Lower leg skin (tissue), 4 donors: ENCODE measurements at regions not wholly inside any gene's neighbourhood (a gene's known extent, or its start where the extent isn't known, plus 50 kb on each side); places are given as distances from the start of the nearest gene placed in this dataset.

Experiments used
- DNase-seq, 2 donors: peaks; one replicate each; pipeline ENCODE4 v3.0.0-alpha.2; 2019; ENCODE audit warnings: low spot score in 2 of 2
- H3K4me3 ChIP-seq: fragments of 200-600 bp; sonication (generic); 2 replicates; pipeline ENCODE4 v1.5.1; 2017; ENCODE audit warnings: mild to moderate bottlenecking, low read depth; ENCODE audit not compliant: poor library complexity, severe bottlenecking
- POLR2A ChIP-seq, 2 donors: fragments of 450-650 bp; IDR thresholded peaks; one replicate each; pipeline ENCODE4 v1.6.1; 2016 to 2017; ENCODE audit warnings: antibody characterized with exemption in 2 of 2, mild to moderate bottlenecking in 1 of 2, moderate library complexity in 1 of 2
- WGBS, 2 donors: methylation state at CpG; one replicate each; pipeline ENCODE4 v1.1.5; 2018; 5-methylcytosine and 5-hydroxymethylcytosine counted together
- intact Hi-C: fragments of 100-400 bp; cut with DNase I; formaldehyde crosslinking; loops from one replicate; pipeline ENCODE4 v1.15.0; 2023; ENCODE audit warnings: low total_unique reads
- TF ChIP-seq, protein P1 (sequence below), 3 donors: fragments of 450-650 bp; IDR thresholded peaks; one replicate each; pipeline ENCODE4 v1.5.1; 2016; ENCODE audit warnings: antibody characterized with exemption in 3 of 3, mild to moderate bottlenecking in 3 of 3, moderate library complexity in 2 of 3

DNA sequence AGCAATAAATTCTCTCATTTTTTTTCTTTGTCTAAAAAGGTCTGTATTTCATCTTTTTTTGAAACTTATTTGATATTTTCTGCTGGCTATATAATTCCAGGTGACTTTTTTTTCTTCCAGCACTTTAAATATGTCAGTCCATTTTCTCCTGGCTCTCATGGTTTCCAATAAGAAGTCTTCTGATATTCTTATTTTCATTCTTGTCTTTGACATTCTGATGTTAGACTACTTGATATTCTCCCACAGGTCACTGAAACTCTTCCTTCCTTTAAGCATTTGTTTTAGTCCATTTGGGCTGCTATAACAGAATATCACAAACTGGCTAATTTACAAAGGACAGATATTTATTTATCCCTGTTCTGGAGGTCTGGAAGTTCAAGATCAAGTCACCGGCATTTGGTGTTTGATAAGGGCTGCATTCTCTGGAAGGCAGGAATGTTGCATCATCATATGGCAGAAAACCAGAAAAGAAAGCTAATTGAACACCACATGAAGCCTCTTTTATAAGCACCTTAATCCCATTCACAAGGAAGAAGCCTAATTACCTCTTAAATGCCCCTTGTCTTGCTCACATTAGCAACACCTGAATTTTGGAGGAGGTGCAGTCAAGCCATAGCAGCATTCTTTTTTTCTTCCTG lies 242.1 kb upstream of the TNRC6C start:
- 50 to 53% methylated on average over 1 of the region's 1 CpG for WGBS, 2 donors
- intact Hi-C loops = no loop called here

DNA sequence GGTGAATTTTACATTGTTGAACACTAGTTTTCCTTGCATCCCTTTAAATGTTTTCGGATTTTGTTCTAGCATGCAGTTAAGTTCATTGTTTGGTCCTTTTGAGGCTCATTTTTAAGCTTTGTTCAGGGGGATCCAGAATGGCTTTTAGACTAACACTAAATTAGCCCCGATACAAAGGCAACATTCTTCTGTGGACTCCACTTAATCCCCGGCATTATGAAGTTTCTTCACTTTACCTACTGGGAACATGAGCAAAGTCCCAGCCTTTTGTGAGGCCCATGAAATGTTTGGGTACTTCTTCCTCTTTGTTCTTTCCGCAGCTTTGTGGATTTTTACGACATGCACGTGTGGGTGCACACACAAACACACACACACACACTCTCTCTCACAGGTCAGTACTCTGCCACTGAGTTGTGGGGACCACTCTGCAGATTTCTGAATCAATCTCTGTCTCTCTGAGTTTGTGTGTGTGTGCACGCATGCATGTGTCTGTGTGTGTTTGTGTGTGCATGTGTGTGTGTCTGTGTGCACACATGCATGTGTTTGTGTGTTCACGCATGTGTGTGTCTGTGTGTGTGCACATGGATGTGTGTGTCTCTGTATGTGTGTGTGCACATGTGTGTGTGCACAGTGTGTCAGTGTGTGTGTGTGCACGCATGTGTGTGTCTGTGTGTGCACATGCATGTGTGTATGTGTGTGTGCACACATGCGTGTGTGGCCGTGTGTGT lies 240.4 kb upstream of the TNRC6C start:
- no peak for TF ChIP-seq POLR2A (IDR thresholded peaks at IDR 0.05)
- TF ChIP-seq, protein P1, sequence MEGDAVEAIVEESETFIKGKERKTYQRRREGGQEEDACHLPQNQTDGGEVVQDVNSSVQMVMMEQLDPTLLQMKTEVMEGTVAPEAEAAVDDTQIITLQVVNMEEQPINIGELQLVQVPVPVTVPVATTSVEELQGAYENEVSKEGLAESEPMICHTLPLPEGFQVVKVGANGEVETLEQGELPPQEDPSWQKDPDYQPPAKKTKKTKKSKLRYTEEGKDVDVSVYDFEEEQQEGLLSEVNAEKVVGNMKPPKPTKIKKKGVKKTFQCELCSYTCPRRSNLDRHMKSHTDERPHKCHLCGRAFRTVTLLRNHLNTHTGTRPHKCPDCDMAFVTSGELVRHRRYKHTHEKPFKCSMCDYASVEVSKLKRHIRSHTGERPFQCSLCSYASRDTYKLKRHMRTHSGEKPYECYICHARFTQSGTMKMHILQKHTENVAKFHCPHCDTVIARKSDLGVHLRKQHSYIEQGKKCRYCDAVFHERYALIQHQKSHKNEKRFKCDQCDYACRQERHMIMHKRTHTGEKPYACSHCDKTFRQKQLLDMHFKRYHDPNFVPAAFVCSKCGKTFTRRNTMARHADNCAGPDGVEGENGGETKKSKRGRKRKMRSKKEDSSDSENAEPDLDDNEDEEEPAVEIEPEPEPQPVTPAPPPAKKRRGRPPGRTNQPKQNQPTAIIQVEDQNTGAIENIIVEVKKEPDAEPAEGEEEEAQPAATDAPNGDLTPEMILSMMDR (IDR thresholded peaks at IDR 0.05) = no peak
- WGBS, 2 donors = 74 to 85% methylated on average over 11 of the region's 11 CpGs
- intact Hi-C loops = no loop called here
- H3K4me3 ChIP-seq = no peak overlapping the region
- DNase-seq = peak in 1 of 2 donors; percentile 17

More for the DNA sequence above, 242.1 kb upstream of the TNRC6C start:
- no peak overlapping the region for H3K4me3 ChIP-seq
- DNase-seq = no peak
- no peak for TF ChIP-seq POLR2A (IDR thresholded peaks at IDR 0.05)
- TF ChIP-seq, protein P1 (IDR thresholded peaks at IDR 0.05) = no peak

DNA sequence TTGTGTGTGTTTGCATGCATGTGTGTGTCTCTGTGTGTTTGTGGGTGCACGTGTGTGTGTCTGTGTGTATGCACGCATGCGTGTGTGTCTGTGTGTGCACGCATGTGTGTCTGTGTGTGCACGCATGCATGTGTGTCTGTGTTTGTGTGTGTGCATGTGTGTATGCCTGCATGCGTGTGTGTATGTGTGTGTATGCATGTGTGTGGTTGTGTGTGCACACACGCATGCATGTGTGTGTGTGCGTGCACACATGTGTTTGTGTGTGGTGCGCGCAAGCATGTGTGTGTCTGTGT lies 239.9 kb upstream of the TNRC6C start:
- no peak overlapping the region for H3K4me3 ChIP-seq
- peak in 1 of 2 donors; percentile 29 for DNase-seq
- TF ChIP-seq, protein P1 (IDR thresholded peaks at IDR 0.05) = no peak
- TF ChIP-seq POLR2A (IDR thresholded peaks at IDR 0.05) = no peak
- intact Hi-C loops = no loop called here
- WGBS, 2 donors = 93 to 94% methylated on average over 9 to 10 of the region's 10 CpGs

- intact Hi-C loops = no loop called here
- H3K4me3 ChIP-seq = no peak overlapping the region
- TF ChIP-seq, protein P1 (IDR thresholded peaks at IDR 0.05) = no peak
- TF ChIP-seq POLR2A (IDR thresholded peaks at IDR 0.05) = no peak
- peak in 1 of 2 donors; percentile 17 for DNase-seq
- WGBS, 2 donors = 92 to 97% methylated on average over 4 of the region's 4 CpGs
Observed at GRCh38 chr17:77719806-77720205, 238.7 kb upstream of the TNRC6C start.

GRCh38 chr17:77720946-77721845 lies 237.3 kb upstream of the TNRC6C start:
- 60% methylated on average over 14 of the region's 14 CpGs for WGBS, 2 donors
- TF ChIP-seq POLR2A (IDR thresholded peaks at IDR 0.05) = no peak
- TF ChIP-seq, protein P1 (IDR thresholded peaks at IDR 0.05) = no peak
- H3K4me3 ChIP-seq = no peak overlapping the region
- intact Hi-C loops = no loop called here
- DNase-seq = peak in 1 of 2 donors; percentile 69
